Endometrium (tissue), 2 donors: ENCODE measurements at regions not wholly inside any gene's neighbourhood (a gene's known extent, or its start where the extent isn't known, plus 50 kb on each side); places are given as distances from the start of the nearest gene placed in this dataset.
"Not testable (repeated sequence)": the region's sequence is repeated elsewhere in the genome, so short reads cannot be mapped to it uniquely, and the experiment has no call there.

Experiments
- FAIRE-seq: peaks from 2 replicates; lab custom pipeline; 2012; peaks lifted over from hg19 to GRCh38; lab: Jason Lieb, UNC
- donor health status: control.
- donor health status: control.

DNA sequence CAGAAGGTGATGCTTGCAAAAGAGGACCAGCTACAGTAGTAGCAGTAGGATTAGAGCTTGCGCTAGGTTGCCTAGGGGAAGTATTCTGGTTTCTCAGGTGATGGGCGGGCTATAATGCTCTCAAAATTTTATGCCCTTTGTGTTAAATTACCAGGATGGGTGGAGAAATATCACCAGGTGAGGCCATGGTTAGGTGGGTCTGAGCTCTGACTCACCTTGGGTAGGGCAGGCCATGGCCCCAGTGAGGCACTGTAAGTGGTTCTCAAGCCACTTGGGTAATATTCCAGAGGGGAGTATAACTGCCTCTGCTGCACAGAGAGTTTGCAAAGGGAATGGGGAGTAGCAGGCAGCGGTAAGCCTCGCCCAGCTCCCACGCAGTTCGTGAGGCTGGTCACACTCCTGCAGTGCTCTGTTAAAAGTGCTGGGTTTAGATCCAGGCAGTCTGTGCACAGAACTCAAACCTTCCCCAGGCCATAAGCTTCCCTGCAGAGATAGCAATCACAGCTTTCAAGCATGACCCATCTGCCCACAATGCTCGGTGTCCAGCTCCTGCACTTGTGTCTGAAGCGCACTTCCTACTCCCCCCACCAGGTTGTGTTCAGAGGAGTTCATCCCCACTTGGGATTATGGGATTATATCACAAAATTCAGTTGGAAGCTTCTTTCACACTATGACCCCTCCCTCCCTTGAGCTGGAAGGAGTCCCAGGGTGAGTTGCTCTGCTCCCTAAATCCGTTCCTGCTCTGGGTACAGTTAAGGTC, 575.0 kb downstream of the CHSY3 start:
- no peak for FAIRE-seq

DNA sequence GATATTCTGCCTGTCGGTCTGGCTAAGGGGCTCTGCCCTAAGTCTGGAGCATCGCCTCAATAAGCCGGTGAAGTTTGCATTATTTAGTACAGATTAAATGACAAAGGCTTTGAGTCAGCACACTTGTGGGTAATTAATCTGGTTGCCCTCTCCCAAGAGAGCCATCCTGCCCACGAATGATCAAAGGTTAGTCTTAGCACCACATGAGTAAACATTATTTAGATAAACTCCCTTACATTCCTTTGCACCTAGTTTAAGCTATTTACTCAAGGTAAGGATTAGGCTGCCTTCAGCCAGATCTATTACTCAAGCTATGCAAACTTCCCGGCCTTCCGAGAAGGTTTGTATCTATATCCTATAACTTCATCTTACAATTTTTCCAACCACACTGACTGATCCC, 572.1 kb downstream of the CHSY3 start:
- no peak for FAIRE-seq

DNA sequence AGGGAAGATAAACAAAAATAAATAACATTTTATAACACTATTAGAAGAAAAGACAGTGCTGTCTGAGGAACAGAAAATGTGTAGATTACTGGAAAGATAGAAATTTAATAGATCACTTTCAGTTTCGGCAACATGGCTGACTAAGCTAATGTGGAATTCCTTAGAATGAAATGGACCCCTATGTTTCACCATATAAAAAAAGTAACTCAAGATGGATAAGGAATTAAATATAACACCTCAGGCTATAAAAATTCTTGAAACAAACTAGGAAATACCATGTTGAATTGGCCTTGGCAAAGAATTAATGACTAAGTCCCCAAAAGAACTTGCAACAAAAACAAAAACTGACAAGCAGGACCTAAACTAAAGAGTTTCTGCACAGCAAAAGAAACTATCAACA, 558.3 kb downstream of the CHSY3 start:
- no peak for FAIRE-seq

DNA sequence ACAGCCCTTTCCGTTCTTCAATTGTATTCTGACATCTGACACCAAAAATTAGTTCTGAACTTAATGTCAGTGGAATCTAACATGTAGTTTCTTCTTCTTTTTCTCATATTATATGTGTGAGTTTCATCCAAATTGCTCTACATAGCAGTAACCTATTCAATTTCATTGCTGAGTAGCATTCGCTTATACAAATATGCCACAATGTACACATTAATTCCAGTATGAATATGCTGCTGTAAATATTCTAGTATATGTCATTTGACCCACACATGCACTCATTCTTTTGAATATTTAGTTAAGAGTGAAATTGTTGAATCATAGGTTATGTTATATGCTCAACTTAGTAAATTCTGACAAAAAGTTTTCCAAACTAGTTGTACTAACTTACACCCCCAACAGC, 550.9 kb downstream of the CHSY3 start:
- FAIRE-seq: no peak

DNA sequence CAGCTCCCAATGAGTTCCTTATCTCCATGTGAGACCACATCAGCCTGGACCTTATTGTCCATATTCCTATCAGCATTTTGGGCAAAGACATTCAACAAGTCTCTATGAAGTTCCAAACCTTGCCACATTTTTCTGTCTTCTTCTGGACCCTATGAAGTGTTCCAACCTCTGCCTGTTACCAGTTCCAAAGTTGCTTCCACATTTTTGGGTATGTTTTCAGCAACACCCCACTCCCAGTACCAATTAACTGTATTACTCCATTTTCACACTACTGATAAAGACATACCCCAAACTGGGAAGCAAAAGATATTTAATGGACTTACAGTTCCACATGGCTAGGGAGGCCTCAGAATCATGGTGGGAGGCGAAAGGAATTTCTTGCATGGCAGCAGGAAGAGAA, 548.5 kb downstream of the CHSY3 start:
- no peak for FAIRE-seq

DNA sequence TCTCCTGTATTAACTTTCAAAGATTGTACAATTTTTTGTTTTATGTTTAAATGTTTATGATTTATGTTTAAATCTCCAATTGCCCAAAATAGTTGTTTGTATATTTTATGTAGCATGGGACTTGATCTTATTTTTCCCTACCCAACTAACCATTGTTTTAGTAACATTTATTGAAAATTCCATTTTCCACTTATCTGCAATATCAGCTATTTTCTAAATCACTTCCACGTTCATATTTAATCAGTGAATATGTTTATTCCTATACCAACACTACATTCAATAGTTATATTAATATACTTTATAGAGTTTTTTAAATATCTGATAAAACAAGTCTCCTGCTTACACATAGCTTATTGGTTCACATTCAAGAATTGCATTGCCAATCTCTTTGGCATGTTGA, 532.2 kb downstream of the CHSY3 start:
- no peak for FAIRE-seq

DNA sequence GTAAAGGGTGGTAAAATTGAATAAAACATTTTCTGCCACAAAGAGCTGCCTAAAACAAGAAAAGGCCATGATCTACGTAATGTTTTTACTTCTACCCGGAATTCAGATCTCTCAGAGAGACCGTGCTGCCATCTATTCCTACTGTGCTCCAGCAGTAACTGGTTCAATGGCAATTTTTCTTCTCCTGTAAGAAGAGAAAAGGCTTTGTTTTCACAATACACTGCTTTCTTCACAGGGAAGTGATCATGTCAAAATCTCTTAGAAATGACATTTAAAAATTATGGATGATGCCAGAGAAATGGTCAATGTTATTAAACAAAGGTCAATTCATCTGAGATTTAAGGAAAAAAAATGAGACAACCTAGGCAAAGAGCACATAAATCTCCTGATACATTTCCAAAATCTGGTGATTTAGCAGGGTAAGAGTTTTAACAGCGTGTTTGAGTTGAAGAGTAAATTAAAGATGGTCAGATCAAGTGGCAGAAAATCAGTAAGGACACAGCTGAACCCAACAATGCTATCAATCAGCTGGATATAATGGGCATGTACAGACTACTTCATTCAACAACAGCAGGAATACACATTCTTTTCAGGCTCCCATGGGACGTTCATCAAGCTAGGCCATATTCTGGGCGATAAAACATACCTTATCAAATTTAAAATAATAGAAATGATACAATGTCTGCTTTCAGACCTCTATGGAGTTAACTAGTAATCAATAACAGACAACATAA, 523.1 kb downstream of the CHSY3 start:
- FAIRE-seq: no peak

DNA sequence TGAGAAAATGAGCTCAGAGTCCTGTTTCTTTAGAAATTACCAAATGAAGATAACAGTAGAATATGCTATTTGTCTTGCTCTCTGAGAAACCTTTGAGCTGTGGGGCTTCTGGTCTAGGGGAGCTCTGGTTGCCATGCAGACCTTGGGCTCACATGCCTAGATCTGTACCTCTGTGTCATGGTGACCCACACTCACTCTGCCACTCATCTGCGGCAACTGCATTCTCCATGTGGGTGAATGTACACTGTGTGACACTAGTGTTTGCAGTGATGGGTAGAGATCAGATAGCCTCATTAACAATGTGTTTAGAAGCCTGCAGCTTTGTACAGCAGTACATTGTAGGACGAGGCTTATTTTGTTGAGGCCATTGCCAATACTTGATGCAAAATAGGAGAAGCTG, 521.2 kb downstream of the CHSY3 start:
- FAIRE-seq: no peak

DNA sequence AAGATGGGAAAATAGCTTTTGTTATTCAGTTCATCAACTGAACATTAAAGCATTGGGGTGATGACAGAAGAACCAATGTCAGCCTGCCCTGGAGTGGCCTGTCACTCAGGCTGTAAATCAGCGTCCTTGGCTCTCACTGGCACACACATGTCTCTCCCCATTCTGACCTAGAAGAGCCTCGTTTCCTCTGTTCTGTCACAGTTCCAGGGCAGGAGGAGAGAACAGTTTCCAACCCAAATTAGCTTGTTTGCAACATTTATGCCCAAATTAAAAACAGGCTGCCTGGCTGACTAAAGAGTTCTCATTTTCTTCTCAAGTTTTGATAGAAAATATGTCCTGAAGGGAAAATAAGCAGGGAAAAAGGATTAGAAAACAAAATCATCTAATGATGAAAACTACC, 520.1 kb downstream of the CHSY3 start:
- peak; percentile 96 for FAIRE-seq

DNA sequence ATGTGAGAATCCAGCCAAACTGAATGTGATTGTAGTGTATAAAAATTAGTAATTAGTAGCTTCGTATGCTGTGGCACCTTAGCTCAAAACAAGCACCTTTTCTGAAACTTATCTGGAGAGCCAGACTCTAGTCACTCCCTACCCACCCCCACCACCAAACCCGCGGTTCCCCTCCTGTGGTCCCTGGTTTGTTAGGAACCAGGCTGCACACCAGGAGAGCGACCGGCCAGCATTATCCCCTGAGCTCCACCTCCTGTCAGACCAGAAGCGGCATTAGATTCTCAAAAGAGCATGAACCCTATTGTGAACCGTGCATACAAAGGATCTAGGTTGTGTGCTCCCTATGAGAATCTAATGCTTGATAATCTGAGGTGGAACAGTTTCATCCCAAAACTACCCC, 498.6 kb downstream of the CHSY3 start:
- no peak for FAIRE-seq

DNA sequence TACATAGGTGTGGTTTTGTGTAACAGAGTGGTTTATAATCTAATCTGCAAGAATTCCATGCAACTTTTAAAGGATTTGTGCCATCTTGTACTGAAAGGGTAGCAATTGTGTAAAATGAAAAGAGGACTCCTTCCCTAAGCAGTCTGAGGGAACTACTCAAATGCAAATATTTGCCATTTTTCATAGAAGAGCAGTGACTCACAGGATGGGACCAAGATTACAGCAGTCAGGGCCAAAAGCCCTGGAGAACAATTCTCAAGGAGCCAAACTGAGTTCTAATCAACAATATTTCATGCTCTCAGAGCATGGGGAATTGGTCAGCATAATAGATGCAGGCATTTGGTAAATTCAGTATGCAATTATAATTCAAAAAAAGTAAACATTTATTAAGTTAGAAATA, 495.8 kb downstream of the CHSY3 start:
- no peak for FAIRE-seq

DNA sequence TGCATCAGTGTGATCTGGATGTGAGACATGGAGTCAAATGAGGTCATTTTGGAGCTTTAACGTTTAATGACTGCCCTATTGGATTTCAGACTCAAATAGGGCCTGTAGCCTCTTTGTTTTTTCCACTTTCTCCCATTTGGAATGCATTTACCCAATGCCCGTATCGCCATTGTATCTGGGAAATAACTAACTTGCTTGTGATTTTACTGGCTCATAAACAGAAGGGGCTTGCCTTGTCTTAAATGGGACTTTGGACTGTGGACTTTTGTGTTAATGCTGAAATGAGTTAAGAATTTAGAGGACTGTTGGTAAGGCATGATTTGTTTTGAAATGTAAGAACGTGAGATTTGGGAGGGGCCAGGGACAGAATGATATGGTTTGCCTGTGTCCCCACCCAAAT, 494.6 kb downstream of the CHSY3 start:
- no peak for FAIRE-seq

DNA sequence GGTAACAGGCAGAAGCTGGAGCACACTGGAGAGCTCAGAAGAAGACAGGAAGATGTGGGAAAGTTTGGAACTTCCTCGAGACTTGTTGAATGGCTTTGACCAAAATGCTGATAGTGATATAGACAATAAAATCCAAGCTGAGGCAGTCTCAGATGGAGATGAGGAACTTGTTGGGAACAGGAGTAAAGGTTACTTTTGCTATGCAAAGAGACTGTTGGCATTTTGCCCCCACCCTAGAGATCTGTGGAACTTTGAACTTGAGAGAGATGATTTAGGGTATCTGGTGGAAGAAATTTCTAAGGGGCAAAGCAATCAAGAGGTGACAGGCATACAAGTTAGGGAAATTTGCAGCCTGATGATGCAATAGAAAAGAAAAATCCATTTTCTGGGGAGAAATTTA, 493.5 kb downstream of the CHSY3 start:
- not testable (repeated sequence) for FAIRE-seq

DNA sequence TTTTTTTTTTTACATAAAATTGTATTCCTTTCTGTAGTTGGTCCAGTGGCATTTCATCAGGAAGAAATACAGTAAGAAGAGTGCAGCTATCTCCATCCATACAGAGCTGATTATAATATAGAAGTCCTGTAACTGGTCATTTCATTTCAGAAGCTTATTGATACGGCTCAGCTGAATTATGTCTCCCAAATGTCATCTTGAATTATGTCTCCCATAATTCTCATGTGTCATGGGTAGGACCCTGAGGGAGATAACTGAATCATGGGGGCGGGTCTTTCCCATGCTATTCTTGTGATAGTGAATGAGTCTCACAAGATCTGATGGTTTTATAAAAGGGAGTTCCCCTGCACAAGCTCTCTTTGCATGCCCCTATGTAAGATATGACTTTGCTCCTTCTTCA, 492.9 kb downstream of the CHSY3 start:
- no peak for FAIRE-seq

DNA sequence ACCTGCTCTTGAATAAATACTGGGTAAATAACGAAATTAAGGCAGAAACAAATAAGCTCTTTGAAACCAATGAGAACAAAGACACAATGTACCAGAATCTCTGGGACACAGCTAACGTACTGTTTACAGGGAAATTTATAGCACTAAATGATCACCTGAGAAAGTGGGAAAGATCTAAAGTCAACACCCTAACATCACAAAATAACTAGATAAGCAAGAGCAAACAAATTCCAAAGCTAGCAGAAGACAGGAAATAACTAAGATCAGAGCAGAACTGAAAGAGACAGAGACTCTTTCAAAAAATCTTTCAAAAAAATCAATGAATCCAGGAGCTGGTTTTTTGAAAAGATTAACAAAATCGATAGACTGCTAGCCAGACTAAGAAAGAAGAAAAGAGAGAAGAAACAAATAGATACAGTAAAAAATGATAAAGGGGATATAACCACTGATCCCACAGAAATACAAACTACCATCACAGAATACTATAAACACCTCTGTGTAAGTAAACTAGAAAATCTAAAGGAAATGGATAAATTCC, 487.5 kb downstream of the CHSY3 start:
- FAIRE-seq: not testable (repeated sequence)

DNA sequence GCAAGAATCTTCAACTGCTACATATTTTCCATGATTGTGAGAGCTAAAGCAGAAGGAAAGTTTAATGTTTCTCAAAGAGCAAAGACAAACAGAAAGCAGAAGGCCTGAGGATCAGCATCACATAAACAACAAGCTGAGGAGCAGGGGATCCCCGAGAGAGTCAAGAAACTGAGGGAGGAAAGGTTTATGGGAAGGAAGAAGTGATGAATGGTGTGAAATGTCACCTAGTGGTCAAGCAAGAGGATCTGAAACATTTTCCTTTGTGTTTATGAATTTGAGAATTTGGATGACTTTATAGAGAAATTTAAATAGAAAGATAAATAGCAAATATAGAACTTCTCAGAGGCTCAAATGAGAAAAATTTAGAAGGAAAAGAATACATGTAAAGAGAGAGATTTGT, 481.9 kb downstream of the CHSY3 start:
- FAIRE-seq: peak; percentile 82

DNA sequence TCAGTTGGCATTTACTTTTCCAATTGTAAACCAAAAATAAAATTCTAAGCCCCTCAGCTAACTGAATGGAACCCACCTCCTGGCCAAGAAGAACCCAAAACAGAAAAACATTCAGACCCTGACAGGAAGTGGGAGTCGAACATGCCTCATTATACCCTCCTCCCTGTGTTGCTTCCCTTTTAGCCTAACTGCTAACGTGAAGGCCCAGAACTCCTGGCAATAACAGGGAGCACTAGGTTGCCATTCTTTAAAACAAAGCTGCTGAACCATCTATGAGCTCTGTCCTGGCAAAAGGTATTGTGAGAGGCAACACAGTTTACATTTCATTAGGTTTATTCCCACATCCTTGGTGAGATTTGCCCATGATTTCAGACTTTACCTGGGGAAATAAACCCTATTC, 481.4 kb downstream of the CHSY3 start:
- FAIRE-seq: no peak

DNA sequence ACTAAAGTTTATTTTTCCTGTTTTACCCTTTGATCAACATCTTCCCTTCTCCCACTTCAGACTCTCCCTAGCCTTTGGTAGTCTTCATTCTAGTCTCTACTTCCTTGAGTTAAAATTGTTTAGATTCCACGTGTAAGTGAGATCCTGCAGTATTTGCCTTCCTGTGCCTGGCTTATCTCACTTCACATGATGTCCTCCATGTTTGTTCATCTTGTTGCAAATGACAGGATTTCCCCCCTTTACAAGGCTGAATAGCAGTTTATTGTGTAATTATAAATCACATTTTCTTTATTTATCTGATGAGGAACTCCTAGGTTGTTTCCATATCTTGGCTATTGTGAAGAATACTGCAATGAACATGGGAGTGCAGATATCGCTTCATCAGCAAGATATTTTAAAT, 461.7 kb downstream of the CHSY3 start:
- FAIRE-seq: no peak

DNA sequence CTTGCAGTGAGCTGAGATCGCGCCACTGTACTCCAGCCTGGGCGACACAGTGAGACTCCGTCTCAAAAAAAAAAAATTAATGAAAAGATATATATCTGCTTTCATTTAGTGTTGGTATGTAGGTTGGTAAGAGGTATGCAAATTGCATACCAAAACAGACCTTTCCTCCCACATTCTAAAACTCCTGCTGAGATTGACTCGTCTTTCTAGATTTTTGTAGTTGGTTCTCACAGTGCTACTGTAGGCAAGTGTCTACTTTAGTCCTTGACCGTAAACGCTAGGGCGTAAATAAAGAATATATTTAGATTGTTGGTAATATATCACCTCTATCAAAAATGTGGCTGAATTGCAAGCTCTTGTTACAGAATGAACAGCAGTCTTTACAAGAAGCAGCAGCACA, 445.9 kb downstream of the CHSY3 start:
- no peak for FAIRE-seq

DNA sequence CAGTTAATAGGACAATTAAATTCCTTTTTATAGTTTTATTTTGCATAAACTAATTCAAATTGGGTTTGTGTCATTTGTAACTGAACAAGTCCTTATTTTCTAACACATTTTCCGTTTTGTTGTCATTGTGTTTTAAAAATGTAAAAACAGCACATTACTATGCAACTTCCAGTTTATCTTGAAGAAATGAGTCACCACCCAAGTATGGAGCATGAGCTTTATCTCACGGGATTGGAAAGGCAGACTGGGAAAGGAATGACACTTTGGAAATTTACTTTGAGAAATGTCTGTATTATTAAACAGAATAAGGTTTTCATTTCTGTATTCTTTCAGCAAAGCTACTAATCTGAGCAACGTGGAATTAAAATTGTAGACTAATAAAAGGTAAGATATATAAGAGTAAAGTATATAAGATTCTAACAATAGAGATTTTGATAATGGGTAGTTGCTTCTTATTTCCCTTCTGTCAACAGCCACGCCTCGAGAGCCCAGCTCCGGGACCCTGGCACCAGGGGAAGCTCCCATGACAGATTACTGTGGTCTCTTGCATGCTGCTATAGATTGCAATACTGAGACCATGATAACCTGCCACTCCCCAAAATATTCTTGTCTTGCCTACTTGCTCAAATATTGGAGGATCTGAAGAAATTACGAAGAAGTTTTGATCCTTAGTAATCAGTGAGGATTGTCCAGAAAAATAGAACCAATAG, 433.1 kb downstream of the CHSY3 start:
- peak; percentile 45 for FAIRE-seq

DNA sequence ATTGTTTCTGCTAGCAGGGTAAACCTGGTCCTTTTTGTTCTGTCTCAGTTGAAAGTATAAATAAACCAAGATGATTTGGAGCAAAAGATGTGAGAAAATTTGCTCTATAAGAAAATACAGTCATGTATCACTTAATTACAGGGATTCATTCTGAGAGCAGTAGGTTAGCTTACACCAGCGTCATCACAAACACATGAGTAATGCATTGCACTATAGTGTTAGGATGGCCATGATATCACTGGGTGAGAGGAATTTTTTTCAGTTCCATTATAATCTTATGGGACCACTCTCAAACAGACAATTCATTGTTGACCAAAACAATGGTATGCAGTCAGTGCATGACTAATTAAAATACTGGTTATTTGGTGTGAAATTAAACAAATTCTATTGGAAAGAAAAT, 430.9 kb downstream of the CHSY3 start:
- no peak for FAIRE-seq

DNA sequence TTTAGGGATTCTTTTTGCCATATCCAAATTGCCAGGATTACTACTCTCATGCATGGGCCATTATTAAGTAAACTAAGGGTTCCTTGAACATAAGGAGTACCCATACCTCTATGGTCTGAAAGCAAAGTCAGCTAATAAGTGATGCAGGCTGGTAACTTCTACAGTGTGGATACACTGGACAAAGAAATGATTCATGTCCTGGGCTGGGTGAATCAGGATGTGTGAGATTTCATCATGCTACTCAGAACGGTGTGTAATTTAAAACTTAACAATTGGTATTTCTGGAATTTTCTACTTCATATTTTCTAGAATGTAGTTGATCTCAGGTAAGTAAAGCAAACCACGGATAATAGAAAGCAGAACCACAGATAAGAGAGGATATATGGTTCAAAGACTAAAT, 428.8 kb downstream of the CHSY3 start:
- no peak for FAIRE-seq

DNA sequence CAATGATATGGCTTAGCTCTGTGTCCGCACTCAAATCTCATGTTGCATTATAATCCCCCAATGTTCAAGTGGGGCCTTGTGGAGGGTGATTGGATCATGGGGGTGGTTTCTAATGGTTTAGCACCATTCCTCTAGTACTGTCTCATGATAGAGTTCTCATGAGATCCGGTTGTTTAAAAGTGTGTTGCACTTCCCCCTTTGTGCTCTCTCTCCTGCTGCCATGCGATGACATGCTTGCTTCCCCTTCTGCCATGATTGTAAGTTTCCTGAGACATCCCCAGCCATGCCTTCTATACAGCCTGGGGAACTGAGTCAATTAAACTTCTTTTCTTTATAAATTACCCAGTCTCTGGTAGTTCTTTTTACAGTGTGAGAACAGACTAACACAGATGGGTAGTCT, 427.1 kb downstream of the CHSY3 start:
- no peak for FAIRE-seq
